ENCODE measurements at regions not wholly inside any gene's neighbourhood (a gene's known extent, or its start where the extent isn't known, plus 50 kb on each side); places are given as distances from the start of the nearest gene placed in this dataset.
"Not testable (repeated sequence)": the region's sequence is repeated elsewhere in the genome, so short reads cannot be mapped to it uniquely, and the experiment has no call there.

- no peak for DNase-seq
These were observed 582.6 kb downstream of the CETN3 start for GRCh38 chr5:89826938-89827337.

DNA sequence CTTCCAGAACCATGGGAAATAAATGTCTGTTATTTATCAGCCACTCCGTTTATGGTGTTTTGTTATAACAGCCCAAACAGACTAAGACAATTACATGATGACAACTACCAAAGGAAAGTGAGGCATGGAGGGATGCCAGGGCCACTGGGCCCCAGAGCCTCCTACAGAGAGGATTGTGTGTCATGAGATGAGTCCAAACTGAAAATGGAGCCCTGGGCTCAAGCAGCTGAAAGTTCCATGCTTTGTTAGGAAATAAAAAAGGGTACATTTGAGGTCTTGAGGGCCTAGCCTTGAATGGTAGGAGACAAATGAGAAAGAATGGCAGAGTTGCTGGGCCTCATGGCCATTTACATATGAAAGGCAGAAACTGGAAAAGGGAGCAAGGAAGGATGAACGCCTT is 586.5 kb downstream of the CETN3 start:
- DNase-seq, result no peak

- no peak for DNase-seq
These were observed 591.7 kb downstream of the CETN3 start for GRCh38 chr5:89817841-89818240.

- DNase-seq, result no peak
These were observed 593.5 kb downstream of the CETN3 start for GRCh38 chr5:89816038-89816437.

DNA sequence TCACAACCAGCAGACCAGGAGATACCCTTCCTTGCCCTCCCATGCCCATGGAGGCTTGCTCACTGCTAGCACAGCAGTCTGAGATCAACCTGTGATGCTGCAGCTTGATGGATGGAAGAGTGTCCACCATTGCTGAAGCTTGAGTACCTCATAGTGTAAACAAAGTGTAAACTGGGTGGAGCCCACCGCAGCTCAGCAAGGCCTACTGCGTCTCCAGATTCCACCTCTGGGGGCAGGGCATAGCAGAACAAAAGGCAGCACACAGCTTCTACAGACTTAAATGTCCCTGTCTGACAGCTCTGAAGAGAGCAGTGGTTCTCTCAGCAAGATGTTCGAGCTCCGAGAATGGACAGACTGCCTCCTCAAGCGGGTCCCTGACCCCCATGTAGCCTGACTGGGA is 608.8 kb downstream of the CETN3 start:
- DNase-seq, result not testable (repeated sequence)

DNA sequence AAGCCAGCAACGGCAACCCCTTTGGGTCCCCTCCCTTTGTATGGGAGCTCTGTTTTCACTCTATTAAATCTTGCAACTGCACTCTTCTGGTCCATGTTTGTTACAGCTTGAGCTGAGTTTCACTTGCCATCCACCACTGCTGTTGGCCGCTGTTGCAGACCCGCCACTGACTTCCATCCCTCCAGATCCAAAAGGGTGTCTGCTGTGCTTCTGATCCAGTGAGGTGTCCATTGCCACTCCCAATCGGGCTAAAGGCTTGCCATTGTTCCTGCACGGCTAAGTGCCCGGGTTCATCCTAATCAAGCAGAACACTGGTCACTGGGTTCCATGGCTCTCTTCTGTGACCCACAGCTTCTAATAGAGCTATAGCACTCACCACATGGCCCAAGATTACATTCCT is 615.1 kb downstream of the CETN3 start:
- DNase-seq, result not testable (repeated sequence)

GRCh38 chr5:89779734-89780133 is 629.8 kb downstream of the CETN3 start:
- DNase-seq, result not testable (repeated sequence)

- DNase-seq, result no peak
These were observed 631.8 kb downstream of the CETN3 start for GRCh38 chr5:89777758-89778157.

DNA sequence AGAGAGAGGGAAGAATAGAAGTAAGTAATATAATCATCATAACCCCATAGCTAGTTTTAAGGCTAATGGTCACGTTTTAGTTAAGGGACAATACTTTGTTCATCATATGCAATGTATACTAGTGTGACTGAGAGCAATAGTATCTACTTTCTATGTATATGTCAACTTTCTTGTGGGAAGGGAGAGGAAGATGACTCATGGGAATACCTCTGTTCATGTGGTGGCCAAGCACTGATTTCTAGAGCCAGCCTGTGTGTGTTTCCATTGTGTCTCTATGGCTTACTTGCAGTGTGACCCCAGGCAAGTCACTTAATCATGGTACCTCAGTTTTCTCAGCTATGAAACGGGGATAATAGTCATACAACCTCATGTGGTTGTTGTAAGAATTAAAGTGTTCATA is 639.6 kb downstream of the CETN3 start:
- peak; percentile 4 for DNase-seq

GRCh38 chr5:89759802-89760201 is 649.8 kb downstream of the CETN3 start:
- DNase-seq, result no peak

DNA sequence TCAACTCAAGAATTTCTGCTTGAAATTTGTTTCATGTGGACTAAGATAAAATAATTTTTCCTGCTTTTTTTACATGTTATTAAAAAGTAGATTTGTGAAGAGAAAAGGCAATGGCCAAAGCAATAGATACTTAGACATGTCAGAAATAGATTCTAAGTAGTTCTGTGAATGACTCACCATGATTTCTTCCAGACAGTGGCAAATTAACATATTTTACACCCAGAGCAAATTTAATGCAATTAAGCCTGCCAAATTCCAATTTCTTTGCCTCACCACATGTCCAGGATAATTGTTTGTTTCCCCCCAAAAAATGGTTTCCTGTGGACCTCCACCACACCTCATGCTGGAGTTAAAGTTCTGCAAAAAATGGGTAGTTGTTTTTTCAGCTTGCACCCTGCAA is 651.4 kb downstream of the CETN3 start:
- DNase-seq, result no peak

GRCh38 chr5:89756955-89757354 is 652.6 kb downstream of the CETN3 start:
- DNase-seq, result no peak

DNA sequence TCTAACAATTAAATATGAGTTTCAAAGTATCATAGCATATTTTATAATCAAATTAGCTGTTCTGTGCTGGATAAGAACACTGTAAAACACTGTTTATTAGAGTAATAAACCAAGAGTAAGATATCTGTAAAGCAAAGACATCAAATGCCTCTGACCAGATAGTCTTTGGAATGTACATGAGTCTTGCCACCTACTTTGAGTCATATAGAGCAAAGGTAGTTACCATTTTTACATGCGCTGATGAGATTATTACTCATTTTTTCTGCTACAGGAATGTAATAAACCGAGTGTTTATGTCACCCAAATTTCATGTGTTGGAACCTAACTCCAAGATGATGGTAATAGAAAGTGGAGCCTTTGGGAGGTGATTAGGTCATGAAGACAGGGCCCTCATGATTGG is 654.5 kb downstream of the CETN3 start:
- DNase-seq, result no peak

GRCh38 chr5:89735082-89735481 is 674.5 kb downstream of the CETN3 start:
- peak; percentile 42 for DNase-seq

- DNase-seq, result no peak
These were observed 675.8 kb downstream of the CETN3 start for GRCh38 chr5:89733772-89734171.

DNA sequence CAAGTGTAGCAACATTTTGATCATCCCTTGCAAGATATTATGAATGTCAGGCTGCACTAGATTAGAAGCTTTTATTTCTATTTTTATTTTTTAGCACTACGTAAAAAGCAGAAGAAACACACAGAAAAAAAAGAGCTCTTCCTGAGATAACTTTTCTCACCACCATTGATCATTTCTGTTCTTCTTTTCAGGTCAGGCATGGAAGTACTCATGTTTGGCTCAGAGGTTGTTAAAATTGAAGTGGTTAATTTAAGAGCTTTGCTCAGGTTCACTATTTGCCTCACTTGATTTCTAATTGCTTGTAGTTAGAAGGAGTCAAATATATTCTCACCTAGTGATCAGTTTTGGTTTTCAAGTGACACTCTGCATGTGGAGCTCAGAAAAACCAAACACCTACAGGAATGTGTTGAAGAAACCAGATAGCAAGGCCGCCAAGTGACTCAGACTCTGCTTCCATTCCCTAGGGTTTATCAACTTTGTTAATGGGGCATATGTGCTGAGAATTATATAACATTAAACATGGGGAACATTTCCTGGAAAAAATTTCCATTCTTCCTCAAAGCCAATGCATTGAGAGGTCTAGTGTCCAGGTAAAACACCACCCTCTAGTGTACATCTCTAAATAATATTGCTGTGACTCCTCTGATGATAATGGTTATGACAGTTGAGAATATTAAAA is 679.8 kb downstream of the CETN3 start:
- DNase-seq, result peak; percentile 20

DNA sequence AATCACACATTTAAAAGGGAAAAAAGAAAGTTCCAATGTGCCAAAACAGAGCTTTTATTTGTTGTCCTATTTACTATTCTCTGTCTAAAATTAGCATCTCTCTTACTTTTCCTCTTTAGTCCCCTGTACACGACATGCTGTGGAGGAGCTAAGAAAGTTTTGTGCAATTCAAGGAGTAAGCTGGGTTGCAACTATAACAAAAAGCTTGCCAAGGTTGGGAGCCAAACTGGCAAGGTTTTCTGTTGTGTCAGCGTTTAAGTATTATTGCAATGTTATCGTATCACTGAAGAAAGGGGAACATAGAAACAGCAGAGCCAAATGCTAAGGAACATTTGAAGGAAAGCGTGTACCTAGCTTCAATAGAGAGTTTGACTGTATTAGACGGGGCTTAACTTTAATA is 680.8 kb downstream of the CETN3 start:
- DNase-seq, result no peak

DNA sequence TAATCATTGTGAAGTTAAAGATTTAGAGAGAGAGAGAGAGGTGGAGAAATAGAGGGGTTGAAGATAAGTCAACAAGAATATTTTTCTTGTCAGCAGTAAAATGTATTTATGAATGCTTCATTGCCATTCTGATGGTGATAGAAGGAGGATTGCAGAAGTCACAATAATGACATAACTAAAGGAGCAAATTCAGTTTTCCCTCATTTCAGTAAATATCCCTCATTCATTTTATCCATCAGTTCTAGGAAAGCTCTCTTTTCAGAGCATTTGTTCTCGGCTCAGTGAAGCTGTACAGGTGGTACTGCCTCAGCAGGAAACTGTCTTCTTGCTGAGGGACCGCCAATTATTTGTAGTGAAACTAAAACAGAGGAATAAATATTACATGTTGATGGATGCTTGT is 681.4 kb downstream of the CETN3 start:
- DNase-seq, result no peak

- no peak for DNase-seq
These were observed 685.0 kb downstream of the CETN3 start for GRCh38 chr5:89724379-89725095.

DNA sequence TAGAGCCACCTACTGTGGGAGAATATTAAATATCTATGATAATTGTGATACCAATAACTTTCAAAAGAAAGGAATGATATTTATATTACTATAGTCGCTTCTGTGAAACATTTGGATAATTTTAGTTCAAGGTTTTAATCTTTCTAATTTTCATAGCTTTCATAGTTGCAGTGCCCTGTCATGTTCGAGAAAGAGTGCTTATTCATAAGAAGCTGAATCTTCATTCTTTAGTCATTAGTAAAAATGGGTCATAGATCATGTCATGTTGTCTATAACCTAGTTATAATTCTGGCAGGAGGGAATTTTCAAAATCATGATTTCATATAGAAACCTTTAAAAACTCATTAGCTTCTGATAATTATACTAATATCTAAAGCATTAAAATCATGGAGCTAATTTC is 685.6 kb downstream of the CETN3 start:
- DNase-seq, result no peak

- DNase-seq, result no peak
These were observed 687.0 kb downstream of the CETN3 start for GRCh38 chr5:89722538-89722937.

- no peak for DNase-seq
These were observed 687.6 kb downstream of the CETN3 start for GRCh38 chr5:89721931-89722330.

GRCh38 chr5:89721353-89721752 is 688.2 kb downstream of the CETN3 start:
- DNase-seq, result no peak

DNA sequence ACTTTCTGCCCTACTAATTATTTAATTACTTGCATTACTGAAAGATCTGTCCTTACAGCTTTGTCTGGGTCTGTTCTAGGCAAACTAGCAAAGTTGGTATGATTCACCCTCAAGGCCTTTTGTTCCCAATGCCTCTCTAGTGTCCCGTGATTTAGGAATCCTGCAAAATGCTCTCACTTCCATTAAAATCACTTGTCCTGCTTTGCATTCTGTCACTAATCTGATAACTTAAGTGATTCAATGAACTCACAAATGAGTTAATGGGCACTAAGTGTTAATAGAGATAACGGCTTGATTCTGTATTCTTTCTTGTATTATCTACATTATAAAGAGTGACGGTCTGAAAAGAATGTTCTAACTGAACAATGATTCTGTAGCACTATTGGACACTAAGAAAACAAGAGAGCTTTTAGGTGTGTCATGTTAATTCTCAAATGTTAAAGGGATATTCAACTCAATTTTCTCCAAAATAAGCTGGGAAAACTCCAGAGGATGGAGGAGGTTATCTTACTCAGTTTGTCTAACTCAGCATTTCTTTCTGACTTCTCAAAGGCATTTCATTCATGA is 697.3 kb downstream of the CETN3 start:
- no peak for DNase-seq

DNA sequence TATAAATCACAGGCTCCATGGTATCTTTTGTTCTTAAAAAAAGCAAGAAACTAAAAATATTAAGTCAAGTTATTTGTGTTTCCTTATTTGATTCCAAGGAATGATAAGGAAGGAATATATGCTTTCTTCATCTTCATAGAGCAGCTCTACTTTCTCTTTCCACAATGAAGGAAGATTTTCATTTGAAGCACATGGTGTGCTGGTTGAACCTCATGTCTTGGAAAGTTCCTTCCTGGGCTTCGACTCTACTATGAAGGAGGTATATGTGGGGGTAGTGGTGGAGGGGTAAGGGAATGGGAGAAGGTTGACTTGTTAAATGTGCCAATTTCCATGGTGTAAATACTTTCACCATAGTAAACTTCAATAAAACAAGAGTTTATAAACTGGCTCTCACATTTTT is 698.0 kb downstream of the CETN3 start:
- DNase-seq, result no peak

Measured in kidney glomerular epithelial cell (primary cell).